ENCODE measurements at regions not wholly inside any gene's neighbourhood (a gene's known extent, or its start where the extent isn't known, plus 50 kb on each side); places are given as distances from the start of the nearest gene placed in this dataset.

DNA sequence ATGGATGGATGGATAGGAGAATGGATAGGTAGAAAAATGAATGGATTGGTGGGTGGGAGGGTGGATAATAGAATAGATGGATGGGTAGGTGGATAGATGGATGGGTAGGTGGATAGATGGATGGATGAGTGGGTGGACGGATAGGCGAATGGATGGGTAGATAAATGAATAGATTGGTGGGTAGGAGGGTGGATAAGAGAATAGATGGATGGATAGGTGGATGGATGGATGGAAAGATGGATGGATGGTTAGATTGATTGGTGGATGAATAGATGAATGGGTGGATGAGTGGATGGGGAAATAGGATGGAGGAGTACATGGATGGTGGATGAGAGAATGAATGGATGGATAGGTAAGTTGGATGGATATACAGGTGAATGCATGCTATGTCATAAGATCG is 110.5 kb downstream of the CEBPB start:
- no peak for DNase-seq

DNA sequence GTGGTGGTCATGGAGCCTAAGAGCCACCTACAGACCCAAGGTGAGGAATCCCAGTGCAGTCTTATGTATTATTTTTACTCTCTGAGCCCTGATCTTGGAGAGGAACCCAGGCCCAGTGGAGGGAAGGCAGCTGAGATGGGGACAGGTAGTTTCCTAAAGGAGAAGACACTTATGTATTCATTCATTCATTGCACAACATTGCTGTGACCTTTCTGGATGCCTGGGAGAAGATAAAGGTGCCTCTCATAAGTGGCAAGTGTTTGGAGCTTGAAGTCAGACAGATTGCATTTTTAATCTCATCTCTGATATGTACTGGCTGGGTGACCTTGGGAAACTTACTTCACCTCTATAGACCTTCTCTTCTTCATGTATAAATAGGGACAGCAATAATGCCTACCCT is 111.1 kb downstream of the CEBPB start:
- no peak for DNase-seq

- no peak for DNase-seq
These were observed 111.9 kb downstream of the CEBPB start for GRCh38 chr20:50302341-50303057.

GRCh38 chr20:50303573-50304500 is 113.2 kb downstream of the CEBPB start:
- peak in 1 of 2 donors; percentile 43 for DNase-seq

- no peak for DNase-seq
These were observed 113.8 kb downstream of the CEBPB start for GRCh38 chr20:50304501-50304856.

DNA sequence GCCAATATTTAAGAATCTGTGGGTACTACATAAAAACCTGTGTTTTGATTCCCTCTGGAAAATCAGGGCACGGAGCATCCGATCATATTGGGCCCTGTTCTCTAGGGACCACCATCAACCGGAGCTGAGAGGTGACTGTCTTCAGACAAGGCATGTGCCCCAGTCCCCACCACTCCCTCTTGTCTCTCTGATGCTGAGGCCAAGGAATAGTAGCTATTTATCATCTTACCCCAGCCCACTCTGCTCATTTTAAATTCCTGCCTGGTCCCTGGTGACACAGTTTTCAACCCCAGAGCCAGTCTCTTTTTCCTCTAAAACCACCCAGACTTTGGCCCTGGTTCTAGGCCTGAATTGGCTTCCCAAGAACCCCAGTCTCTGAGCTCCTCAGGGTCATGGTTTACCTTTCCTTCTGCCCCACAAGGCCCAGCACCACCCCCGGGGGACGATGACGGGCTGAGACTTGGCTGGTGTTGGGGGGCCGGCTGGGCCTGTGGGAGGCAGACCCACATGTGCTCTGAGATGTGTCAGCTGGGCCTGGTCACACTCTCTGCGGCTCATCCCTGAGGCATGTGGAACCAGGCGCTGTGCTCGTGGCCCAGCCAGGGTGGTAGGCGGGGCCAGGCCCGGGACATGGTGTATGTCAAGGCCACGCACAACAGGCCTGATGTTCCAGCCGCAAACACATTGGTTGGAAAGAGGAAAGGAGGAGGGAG is 114.4 kb downstream of the CEBPB start:
- DNase-seq, result peak in 1 of 2 donors; percentile 82

- DNase-seq, result peak in 1 of 2 donors; percentile 44
These were observed 115.2 kb downstream of the CEBPB start for GRCh38 chr20:50305636-50306477.

DNA sequence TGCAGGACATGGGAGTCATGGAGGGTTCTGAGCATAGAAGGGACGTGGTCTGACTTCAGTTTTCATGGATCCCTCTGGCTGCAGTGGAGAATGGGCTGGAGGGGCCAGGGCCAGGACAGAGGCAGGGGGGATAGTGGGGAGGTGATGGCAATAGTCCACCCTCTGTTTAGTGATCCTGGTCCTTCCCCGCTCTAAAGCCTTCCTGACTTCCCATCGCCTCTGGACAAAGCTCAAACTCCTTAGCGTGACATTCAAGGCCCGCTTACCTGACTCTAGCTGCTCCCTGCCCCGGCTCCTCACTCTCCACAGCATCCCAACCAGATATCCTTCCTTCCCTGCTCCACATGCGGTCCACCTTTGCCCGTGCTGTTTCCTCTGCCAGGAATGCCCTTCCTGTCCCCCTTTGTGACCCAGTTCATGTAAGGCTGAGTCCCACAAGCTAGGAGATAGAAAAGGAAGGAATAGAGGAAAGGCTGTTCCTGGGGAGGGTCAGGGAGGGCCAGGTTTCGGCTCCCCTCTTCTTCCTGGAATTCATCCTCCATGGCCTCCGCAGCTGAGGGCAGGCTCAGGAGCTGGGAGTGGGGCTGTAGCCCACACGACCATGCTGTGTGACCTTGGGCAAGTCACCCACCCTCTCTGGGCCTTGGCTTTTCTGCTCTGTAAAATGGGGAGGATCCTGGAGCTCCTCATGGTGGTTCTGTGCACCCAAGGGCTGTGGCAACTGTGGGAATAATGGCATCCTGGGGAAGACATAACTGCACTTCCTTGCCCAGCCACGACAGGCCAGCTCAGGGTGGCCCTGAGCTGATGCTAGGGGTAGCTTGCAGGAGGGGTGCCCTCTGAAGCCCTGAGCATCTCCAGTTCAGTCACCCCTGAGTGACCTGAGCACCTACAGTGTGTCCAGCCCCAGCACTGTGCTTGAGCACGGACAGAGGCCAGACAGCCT is 116.1 kb downstream of the CEBPB start:
- DNase-seq, result no peak

DNA sequence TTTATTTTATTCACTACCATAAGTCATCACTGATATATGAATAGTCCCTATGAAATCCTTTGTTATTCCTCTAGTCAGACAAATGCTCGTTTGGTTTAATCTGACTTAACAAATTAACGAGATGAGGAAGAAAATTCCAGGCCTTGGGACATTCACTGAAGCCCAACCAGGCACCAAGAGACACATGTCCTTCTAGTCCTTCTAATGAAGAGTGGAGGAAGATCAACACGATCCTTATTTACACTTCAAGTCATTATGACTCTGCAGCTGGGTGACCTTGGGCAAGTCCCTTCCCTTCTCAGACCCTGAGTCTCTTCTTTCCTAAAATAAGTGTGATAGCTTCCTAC is 117.5 kb downstream of the CEBPB start:
- DNase-seq, result peak in 1 of 2 donors; percentile 47

DNA sequence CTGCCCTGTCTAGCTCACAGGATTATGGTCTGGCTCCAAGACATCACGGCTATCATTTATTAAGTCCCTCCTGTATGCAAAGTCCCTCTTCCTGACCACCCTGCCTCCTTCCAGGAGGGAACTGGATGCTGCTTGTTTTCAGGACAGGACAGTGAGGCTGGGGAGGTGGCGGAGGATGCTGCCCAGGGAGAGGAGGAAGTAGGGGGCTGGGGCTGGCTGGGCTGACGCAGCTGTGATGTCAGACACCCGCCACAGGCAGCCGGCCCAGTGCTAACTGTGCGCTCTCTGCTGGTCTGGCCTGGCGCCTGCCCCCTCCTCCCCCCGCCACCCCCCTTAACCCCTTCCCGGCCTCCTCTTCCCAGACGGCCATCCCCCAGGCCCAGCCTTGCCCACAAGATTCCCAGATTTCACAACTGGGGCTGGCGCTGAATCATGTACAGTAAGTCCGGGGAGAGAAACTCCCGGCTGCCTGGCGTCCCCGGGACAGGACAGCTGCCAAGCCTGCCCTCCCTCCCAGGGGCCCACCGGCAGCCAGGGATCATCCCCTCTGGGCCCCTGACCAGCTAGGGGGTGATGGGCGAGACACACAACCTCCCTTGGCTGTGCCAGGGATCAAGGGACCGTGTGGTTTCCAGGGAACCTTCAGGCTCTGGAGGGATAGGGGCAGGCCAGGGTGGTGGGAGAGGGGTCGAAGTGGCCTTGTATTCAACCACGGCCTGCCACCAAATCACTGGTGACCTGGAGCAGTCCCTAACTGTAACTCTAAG is 118.1 kb downstream of the CEBPB start:
- DNase-seq, result peak; percentile 68 to 85

DNA sequence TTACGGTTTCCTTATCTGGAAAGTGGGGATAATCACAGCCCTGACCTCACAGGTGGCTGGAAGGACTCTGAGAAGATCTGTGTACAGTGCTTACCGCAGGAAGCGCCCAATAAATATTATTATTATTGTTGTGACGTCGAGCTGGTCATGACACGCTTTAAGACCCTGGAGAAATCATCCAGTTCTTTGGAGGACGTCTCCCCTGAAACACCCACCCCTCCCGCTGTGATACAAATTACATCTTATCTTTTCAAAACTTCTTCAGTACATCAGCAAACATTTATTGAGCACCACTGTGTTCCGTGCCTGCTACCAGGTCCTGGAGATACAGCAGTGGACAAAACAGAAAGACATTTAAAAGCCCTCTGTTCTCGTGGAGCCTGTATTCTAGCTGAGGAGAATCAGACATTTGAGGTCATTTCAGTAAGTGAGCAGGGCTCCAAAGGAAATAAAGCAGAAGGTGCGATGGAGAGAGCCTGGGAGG is 118.7 kb downstream of the CEBPB start:
- DNase-seq, result no peak

GRCh38 chr20:50309764-50310672 is 119.4 kb downstream of the CEBPB start:
- no peak for DNase-seq

- peak in 1 of 2 donors; percentile 50 for DNase-seq
These were observed 120.0 kb downstream of the CEBPB start for GRCh38 chr20:50310673-50311051.

DNA sequence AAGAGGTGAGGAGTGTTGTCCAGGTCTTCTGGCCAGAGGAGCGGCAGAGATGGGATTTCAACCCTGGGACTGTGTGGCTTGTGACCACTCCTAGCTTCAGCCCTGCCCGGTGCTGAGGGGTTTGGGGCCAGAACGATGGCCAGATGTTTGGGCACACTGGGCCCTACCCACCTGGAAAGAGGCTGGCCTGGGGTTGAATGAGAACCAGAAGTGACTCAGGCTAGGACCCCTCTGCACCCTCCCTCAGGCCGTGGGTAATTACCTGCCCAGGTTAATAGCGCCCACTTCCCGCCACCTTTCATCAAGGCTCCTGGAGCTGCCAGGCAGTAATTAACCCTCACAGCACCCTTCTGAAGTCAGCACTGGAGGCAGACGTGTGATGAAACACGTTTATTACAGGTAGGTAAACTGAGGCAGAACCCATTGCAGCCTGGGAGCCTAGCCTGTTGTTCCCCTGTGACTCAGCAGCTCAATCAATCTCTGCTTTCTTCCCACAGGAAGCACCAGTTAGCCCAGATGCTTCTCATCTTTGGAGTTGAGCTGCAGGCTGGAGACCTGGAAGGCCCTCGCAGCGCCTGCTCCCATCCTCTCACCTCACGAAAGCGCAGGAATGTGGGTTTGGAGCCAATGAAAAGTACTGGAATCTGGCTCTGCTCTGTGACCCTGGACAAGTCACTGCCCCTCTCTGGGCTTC is 120.8 kb downstream of the CEBPB start:
- DNase-seq, result no peak

DNA sequence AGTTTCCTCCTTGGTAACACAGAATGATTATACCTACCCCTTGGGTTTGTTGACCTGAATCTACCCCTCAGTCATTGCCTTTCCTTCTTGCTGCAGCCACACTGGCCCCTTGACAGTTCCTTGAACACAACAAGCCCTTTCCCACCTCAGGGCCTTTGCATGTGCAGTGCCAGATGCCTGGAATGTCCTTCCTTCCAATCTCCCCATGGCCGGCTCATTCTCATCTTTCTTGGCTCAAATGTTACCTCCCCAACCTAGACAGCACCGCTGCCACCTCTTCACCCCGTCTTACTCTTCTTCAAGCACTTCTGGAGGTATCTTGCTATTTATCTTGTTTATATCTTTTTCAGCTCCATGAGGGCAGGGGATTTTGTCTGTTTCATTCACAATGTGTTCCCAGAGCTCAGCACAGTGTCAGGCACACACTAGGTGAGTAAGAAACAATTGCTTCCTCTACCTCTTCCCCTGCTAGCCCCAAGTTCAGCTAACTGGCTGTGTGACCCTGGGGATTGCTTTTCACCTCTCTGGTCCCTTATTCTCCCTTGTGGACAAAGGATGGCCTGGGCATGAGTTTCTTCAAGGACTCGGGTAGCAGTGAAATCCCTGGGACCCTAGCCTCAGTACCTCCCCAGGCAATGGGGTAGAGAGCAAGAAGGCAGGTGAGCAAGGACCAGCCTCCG is 121.5 kb downstream of the CEBPB start:
- no peak for DNase-seq

- DNase-seq, result no peak
These were observed 122.3 kb downstream of the CEBPB start for GRCh38 chr20:50312682-50313521.

GRCh38 chr20:50313522-50313820 is 122.8 kb downstream of the CEBPB start:
- no peak for DNase-seq

All from inflammatory macrophage (primary cell).